Activated CD4-positive, alpha-beta memory T cell treated with anti-CD3 and anti-CD28 coated beads for 36 hours (primary cell): ENCODE measurements at regions not wholly inside any gene's neighbourhood (a gene's known extent, or its start where the extent isn't known, plus 50 kb on each side); places are given as distances from the start of the nearest gene placed in this dataset.

ENCODE experiments used
- CTCF ChIA-PET: fragments of 350-600 bp; sonication (Branson Sonifier 250); formaldehyde crosslinking; loops from one replicate; lab custom pipeline; 2021; ENCODE audit warnings: antibody characterized with exemption, inconsistent platforms; lab: Charles Lee
- POLR2A ChIA-PET: fragments of 350-600 bp; sonication (Branson Sonifier 250); formaldehyde crosslinking; loops from one replicate; lab custom pipeline; 2021; ENCODE audit warnings: antibody characterized with exemption; lab: Charles Lee
- DNase-seq: peaks from one replicate; pipeline ENCODE4 v3.0.0-alpha.2; 2020
- H3K27ac Mint-ChIP-seq: one replicate; pipeline ENCODE4 v1.8.0; 2021; ENCODE audit warnings: mixed read lengths
- H3K27me3 Mint-ChIP-seq: one replicate; pipeline ENCODE4 v1.8.0; 2021; ENCODE audit warnings: mixed read lengths
- H3K36me3 Mint-ChIP-seq: one replicate; pipeline ENCODE4 v1.8.0; 2021; ENCODE audit warnings: mixed read lengths
- H3K4me1 Mint-ChIP-seq: one replicate; pipeline ENCODE4 v1.8.0; 2021; ENCODE audit warnings: low read depth, mixed read lengths
- H3K4me3 Mint-ChIP-seq: one replicate; pipeline ENCODE4 v1.8.0; 2021; ENCODE audit warnings: mild to moderate bottlenecking, mixed read lengths
- H3K9me3 Mint-ChIP-seq: one replicate; pipeline ENCODE4 v1.8.0; 2021; ENCODE audit warnings: mixed read lengths
- intact Hi-C: fragments of 100-400 bp; cut with micrococcal nuclease; formaldehyde crosslinking; loops from one replicate; pipeline ENCODE4 v1.15.1; 2023

DNA sequence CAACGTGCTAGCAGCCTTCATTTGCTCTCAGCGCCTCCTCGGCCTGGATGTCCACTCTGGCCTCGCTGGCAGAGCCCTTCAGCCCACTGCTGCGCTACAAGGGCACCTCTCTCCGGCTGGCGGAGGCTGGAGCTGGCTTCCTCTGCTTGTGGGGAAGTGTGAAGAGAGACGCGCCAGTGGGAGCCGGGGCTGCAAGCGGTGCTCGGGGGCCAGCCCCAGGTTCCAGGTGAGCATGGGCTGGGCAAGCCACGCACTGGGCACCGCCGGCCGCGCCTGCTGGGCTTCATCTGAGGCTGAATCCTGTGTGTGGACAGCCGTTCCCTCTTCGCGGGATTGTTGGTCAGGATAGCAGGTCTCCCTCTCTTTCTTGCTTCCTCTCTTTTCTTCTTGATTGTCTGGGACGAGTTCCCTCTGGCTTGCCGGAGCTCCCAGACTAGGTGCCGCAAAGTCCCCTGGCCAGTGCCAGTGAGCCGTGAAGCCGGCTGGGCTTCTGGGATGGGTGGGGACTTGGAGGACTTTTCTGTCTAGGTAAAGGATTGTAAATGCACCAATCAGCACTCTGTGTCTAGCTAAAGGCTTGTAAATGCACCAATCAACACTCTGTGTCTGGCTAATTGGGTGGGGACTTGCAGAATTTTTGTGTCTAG is 165.0 kb downstream of the HEPH start:
- no peak overlapping the region for H3K27ac Mint-ChIP-seq
- H3K4me1 Mint-ChIP-seq: no peaks in the 10 kb centered on the region
- ChIA-PET CTCF (no interaction called here), POLR2A (no interaction called here)
- peaks cover 5% of the 10 kb centered on the region for H3K9me3 Mint-ChIP-seq
- H3K27me3 Mint-ChIP-seq: no peaks in the 10 kb centered on the region
- intact Hi-C loops: no loop called here
- no peaks in the 10 kb centered on the region for H3K36me3 Mint-ChIP-seq
- H3K4me3 Mint-ChIP-seq: no peak overlapping the region
- no peak for DNase-seq

DNA sequence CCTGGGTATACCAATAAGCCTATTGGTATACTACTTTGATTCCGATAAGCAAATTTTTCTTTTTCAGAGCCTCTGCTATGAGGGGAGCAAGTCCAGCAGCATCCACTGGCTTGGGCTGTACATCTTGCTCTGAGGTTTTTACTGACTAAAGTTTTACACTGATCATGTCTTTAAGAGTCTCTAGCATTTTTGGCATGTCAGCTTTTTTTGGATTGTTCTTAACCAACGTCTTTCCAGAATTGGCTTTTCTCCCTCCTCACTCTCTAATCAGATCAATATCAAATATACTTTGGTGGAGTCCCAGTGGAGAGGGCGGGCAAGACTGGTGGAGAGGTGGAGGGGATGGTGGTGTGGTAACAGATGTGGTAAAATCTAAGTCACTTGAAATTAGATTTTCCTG is 196.8 kb downstream of the HEPH start:
- CTCF ChIA-PET: no interaction called here

DNA sequence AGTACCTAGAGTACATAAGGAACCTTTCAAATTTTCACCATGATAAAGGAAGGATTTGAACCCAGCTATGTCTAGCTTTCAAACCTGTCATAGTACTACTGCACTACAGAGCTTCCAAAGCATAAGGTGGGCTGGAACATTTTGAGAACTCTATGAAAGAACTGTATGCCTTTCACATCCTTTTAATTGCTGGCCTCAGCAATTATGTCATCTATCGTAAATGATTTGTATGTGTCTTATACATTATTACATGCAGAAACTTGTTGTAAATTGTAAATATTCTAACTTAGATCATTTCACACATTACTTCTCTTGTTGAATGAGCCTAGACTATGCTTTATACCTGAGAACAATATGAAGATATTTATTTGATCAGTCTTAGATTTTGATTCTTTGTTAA is 220.7 kb downstream of the HEPH start:
- no peak overlapping the region for H3K4me3 Mint-ChIP-seq
- POLR2A ChIA-PET: no interaction called here
- CTCF ChIA-PET: no interaction called here
- H3K27ac Mint-ChIP-seq: no peak overlapping the region
- no peaks in the 10 kb centered on the region for H3K36me3 Mint-ChIP-seq
- H3K27me3 Mint-ChIP-seq: no peaks in the 10 kb centered on the region
- H3K4me1 Mint-ChIP-seq: no peaks in the 10 kb centered on the region
- no peaks in the 10 kb centered on the region for H3K9me3 Mint-ChIP-seq
- DNase-seq: no peak
- intact Hi-C loops: no loop called here

More for the DNA sequence above, 196.8 kb downstream of the HEPH start:
- no peaks in the 10 kb centered on the region for H3K9me3 Mint-ChIP-seq
- no peak for DNase-seq
- H3K27me3 Mint-ChIP-seq: no peaks in the 10 kb centered on the region
- H3K36me3 Mint-ChIP-seq: no peaks in the 10 kb centered on the region
- no peak overlapping the region for H3K27ac Mint-ChIP-seq
- intact Hi-C loops: no loop called here
- H3K4me1 Mint-ChIP-seq: no peaks in the 10 kb centered on the region
- no peak overlapping the region for H3K4me3 Mint-ChIP-seq
- POLR2A ChIA-PET: no interaction called here

DNA sequence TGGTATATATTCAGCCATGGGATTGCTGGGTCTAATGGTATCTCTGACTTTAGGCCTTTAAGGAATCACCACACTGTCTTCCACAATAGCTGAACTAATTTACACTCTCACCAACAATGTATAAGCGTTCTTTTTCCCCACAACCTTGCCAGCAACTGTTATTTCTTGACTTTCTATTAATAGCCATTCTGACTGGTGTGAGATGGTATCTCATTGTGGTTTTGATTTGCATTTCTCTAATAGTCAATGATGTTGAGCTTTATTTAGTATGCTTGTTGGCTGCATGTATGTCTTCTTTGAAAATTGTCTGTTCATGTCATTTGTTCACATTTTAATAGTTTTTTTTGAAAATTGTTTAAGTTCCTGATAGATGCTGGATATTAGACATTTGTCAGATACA is 235.2 kb downstream of the HEPH start:
- Mint-ChIP-seq H3K9me3 (peaks cover 7% of the 10 kb centered on the region), H3K4me3 (no peak overlapping the region), H3K4me1 (no peaks in the 10 kb centered on the region), H3K27me3 (no peaks in the 10 kb centered on the region), H3K27ac (no peak overlapping the region), H3K36me3 (peaks cover 2% of the 10 kb centered on the region)
- no peak for DNase-seq
- POLR2A ChIA-PET: no interaction called here
- intact Hi-C loops: no loop called here
- CTCF ChIA-PET: no interaction called here

DNA sequence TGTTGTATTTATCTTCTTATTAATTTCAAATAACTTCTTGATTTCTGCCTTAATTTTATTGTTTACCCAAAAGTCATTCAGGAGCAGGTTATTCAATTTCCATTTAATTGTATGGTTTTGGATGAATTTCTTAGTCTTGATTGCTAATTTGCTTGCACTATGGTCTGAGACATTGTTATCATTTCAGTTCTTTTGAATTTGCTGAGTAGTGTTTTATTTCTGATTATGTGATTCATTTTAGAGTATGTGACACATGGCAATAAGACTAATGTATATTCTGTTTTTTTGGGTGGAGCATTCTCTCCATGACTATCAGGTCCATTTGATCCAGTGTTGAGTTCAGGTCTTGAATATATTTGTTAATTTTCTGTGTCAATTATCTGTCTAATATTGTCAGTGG is 236.7 kb downstream of the EDA2R start:
- ChIA-PET POLR2A (no interaction called here), CTCF (no interaction called here)
- H3K27ac Mint-ChIP-seq: no peak overlapping the region
- no peaks in the 10 kb centered on the region for H3K9me3 Mint-ChIP-seq
- no peaks in the 10 kb centered on the region for H3K27me3 Mint-ChIP-seq
- H3K36me3 Mint-ChIP-seq: no peaks in the 10 kb centered on the region
- intact Hi-C loops: no loop called here
- H3K4me3 Mint-ChIP-seq: no peak overlapping the region
- no peaks in the 10 kb centered on the region for H3K4me1 Mint-ChIP-seq
- DNase-seq: no peak

DNA sequence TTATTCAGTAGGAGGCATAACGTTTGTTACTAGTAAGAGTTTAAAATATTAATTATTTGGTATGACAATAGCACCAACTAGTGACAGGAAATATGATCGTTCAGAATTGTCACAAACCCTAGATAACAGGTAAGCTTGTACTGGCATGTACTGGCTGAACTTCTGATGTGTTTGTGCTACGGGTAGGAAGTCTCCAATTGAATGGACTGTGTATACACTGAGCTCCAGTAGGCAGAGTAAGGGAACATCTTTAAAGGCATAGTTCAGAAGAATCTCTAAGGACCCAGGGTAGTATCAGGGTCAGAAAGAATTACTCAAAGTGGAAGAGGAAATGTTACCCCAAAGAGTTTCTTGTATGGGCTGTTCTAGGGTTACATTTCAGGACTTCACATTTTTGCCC is 230.4 kb downstream of the EDA2R start:
- Mint-ChIP-seq H3K27me3 (no peaks in the 10 kb centered on the region), H3K9me3 (no peaks in the 10 kb centered on the region), H3K36me3 (no peaks in the 10 kb centered on the region), H3K27ac (no peak overlapping the region), H3K4me3 (no peak overlapping the region), H3K4me1 (no peaks in the 10 kb centered on the region)
- DNase-seq: no peak
- POLR2A ChIA-PET: no interaction called here
- CTCF ChIA-PET: interaction anchor here (0.6 kb wide), 2 partner anchors 10 to 405 kb away, joined by 3 to 4 read pairs; no protein-coding TSS in a partner anchor
- intact Hi-C loops: loop anchor here (1.0 kb wide), 1 partner anchor 207 kb away; no protein-coding TSS in a partner anchor

DNA sequence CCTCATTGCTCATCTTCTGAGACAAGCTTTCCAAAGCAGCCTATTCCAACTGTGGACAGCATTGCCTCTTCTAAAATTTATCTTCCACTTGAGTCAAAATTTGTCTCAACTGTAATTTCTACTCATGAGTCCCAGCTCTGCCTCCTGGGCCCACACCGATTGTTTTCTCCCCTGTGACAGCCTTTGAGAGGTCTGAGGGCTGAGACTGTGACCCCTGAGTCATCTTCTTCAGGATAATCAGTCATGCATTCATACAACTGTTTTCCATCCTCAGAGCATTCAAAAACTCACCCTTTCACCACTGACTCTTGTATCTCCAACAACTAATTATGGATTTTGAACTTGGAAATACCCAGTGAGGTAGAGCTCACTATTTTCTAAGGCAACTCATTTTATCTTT is 228.1 kb downstream of the EDA2R start:
- Mint-ChIP-seq H3K4me1 (no peaks in the 10 kb centered on the region), H3K4me3 (no peak overlapping the region), H3K9me3 (no peaks in the 10 kb centered on the region), H3K27ac (no peak overlapping the region), H3K36me3 (no peaks in the 10 kb centered on the region), H3K27me3 (no peaks in the 10 kb centered on the region)
- ChIA-PET CTCF (interaction anchor here (0.6 to 0.8 kb wide), 2 partner anchors 72 to 829 kb away, joined by 3 to 4 read pairs; no protein-coding TSS in a partner anchor), POLR2A (no interaction called here)
- no peak for DNase-seq
- intact Hi-C loops: no loop called here
